ENCODE measurements at regions not wholly inside any gene's neighbourhood (a gene's known extent, or its start where the extent isn't known, plus 50 kb on each side); places are given as distances from the start of the nearest gene placed in this dataset.
"Not testable (repeated sequence)": the region's sequence is repeated elsewhere in the genome, so short reads cannot be mapped to it uniquely, and the experiment has no call there.

DNA sequence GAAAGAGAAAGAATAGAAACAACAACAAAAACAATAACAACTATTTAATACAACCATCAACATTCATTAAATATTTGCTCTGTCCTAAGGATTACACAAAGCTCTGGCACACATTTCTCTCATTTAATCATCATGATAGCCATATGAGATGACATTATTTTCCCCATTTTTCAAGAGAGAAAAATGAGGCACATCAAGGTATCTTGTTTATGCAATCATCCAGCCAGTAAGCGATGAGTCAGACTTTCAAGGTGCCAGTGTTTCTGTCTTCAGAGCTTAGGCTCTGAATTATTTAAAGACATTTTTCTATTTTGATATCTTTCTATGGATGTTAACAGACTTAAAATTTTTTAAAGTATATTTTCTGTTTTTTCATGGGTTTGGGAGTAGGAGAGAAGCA is 541.8 kb upstream of the SMIM31 start:
- Mint-ChIP-seq H3K9me3 (no peaks in the 10 kb centered on the region), H3K27me3 (no peaks in the 10 kb centered on the region), H3K36me3 (no peaks in the 10 kb centered on the region), H3K4me3 (no peak overlapping the region), H3K4me1 (no peaks in the 10 kb centered on the region), H3K27ac (no peak overlapping the region)

DNA sequence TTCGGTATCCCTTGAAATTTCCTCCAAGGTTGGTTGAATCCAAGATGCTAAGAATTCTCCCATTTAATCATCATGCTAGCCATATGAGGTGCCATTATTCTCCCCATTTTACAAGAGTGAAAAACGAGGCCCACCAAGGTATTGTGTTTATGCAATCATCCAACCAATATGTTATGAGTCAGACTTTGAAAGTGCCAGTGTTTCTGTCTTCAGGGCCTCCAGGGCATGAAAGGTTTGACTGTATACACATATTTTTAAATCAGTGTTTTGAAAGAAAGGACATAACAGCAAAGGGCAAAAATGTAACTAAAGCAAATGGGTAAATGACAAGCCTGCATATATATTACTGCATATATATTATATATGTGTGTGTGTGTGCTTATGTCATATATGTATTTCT is 541.2 kb upstream of the SMIM31 start:
- Mint-ChIP-seq H3K27me3 (no peaks in the 10 kb centered on the region), H3K9me3 (no peaks in the 10 kb centered on the region), H3K27ac (no peak overlapping the region), H3K4me3 (no peak overlapping the region), H3K4me1 (no peaks in the 10 kb centered on the region), H3K36me3 (no peaks in the 10 kb centered on the region)

DNA sequence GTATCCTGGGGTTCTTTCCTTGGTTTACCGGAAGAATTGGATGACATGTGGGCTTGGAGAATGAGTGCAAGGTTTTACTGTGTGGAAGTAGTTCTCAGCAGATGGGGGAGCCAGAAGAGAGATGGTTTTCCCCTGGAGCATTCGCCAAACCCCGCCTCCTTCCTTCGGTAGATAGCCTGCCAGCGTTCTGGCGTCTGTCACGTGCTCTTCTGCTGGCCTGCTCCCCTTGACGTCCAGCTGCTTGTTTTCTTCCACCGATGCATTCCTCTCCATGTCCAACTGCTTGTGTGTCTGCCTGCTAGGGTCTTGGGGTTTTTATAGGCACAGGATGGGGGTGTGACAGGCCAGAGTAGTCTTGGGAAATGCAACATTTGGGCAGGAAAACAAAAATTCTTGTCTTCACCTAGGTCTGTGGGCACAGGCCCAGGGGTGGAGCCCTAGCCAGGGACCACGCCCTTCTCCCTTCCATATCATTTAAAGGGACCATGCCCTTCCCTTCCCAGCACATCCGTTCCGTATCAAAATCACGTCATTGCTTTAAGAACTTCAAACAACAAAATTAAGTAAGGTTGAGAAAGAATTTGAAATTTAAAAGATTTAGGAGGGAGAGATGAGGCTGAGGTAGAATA is 538.7 kb upstream of the SMIM31 start:
- no peak overlapping the region for H3K27ac Mint-ChIP-seq
- H3K4me1 Mint-ChIP-seq = no peaks in the 10 kb centered on the region
- no peak overlapping the region for H3K4me3 Mint-ChIP-seq
- H3K27me3 Mint-ChIP-seq = no peaks in the 10 kb centered on the region
- H3K36me3 Mint-ChIP-seq = no peaks in the 10 kb centered on the region
- H3K9me3 Mint-ChIP-seq = no peaks in the 10 kb centered on the region

DNA sequence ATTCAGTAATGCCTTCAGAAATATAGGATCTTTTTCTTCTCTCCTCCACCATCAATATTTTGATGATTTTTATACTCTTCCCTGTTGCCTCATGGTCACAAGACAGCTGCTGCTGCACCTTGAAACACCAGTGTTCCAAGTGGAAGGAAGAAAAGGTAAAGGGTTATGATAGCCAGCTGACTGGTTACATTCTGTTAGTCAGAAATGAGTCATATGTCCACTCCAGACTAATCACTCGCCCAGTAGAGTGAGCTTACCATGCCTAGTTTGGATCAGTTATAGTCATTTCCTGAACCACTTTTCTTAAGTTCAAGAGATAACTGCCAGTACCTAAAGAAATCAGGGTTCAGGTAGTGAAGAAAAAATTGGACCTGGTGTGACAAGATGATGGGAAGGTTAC is 532.3 kb upstream of the SMIM31 start:
- Mint-ChIP-seq H3K9me3 (peaks cover 3% of the 10 kb centered on the region), H3K27ac (no peak overlapping the region), H3K36me3 (no peaks in the 10 kb centered on the region), H3K27me3 (no peaks in the 10 kb centered on the region), H3K4me3 (no peak overlapping the region), H3K4me1 (no peaks in the 10 kb centered on the region)

DNA sequence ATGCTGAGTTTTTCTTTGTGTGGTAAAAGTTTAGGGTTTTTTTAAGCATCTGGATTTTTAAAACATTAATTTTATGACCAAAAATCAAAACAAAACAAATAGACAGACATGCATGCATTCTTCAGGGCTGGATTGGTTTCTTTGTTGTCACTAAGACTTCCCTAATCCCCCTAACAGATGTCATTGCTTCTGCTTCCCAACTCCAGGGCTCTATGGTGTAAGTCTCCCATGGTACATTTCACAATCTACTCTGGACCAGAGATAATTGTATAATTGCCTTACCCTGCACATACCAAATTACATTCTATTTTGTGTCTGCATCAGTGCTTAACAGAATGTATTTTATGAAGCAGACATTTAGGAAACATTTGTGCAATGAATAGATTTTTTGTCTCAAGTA is 529.1 kb upstream of the SMIM31 start:
- no peak overlapping the region for H3K4me3 Mint-ChIP-seq
- H3K27ac Mint-ChIP-seq = no peak overlapping the region
- H3K9me3 Mint-ChIP-seq = peaks cover 3% of the 10 kb centered on the region
- H3K4me1 Mint-ChIP-seq = no peaks in the 10 kb centered on the region
- H3K27me3 Mint-ChIP-seq = no peaks in the 10 kb centered on the region
- H3K36me3 Mint-ChIP-seq = no peaks in the 10 kb centered on the region

DNA sequence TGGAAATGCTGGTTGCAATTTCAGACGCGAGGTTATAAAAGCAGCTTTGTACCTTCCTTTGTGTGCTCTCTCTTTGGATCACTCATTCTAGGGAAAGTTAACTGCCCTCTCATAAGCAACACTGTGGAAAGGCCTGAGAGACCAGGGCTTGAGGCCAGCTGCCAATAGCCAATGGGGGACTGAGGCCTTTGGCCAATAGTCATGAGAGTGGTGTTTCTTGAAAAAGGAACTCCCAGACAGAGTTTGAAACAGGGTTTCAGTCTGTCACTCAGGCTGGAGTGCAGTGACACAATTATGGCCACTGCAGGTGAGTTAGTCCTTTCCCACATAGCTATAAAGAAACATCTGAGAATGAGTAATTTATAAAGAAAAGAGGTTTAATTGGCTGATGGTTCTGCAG is 524.7 kb upstream of the SMIM31 start:
- no peaks in the 10 kb centered on the region for H3K36me3 Mint-ChIP-seq
- H3K9me3 Mint-ChIP-seq = no peaks in the 10 kb centered on the region
- H3K27me3 Mint-ChIP-seq = no peaks in the 10 kb centered on the region
- no peak overlapping the region for H3K4me3 Mint-ChIP-seq
- H3K4me1 Mint-ChIP-seq = no peaks in the 10 kb centered on the region
- H3K27ac Mint-ChIP-seq = no peak overlapping the region

DNA sequence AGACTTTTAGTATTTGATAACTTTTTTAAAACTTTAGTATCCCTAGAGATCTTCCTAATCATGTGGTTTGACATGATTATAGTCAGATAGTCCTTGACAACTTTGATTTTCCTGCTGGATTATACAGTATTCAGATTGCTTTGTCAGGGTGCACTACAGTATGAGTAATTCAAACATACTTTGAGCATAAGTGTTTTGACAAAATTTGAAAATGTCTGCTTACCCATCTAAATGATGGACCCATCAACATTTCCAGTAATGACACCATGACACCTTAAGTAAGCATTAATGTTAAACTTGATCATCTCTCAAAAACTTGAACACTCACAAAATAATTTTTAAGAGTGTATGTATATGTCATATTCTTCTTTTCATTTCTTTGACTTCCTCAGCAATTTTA is 514.5 kb upstream of the SMIM31 start:
- H3K4me3 Mint-ChIP-seq = no peak overlapping the region
- H3K9me3 Mint-ChIP-seq = no peaks in the 10 kb centered on the region
- H3K36me3 Mint-ChIP-seq = no peaks in the 10 kb centered on the region
- H3K4me1 Mint-ChIP-seq = no peaks in the 10 kb centered on the region
- H3K27ac Mint-ChIP-seq = no peak overlapping the region
- H3K27me3 Mint-ChIP-seq = no peaks in the 10 kb centered on the region

DNA sequence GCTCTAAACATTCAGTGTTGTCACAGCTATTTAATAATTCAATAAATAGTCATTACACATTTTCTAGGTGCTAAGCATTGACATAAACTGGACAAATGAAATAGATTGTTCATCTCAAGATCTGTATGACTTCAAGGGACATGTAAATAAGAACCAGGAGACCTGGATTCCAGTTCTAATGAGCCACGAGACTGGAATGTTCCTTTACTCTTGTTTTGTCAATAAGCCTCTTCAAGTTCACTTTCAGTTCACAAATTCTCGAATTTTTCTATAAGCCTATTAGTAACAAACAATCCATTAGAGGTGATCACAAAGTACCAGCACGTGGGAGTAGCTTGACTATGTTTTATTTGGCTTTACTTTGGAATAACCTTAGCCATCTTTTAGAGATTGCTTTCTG is 514.0 kb upstream of the SMIM31 start:
- Mint-ChIP-seq H3K36me3 (no peaks in the 10 kb centered on the region), H3K9me3 (no peaks in the 10 kb centered on the region), H3K27me3 (no peaks in the 10 kb centered on the region), H3K4me1 (no peaks in the 10 kb centered on the region), H3K27ac (no peak overlapping the region), H3K4me3 (no peak overlapping the region)

DNA sequence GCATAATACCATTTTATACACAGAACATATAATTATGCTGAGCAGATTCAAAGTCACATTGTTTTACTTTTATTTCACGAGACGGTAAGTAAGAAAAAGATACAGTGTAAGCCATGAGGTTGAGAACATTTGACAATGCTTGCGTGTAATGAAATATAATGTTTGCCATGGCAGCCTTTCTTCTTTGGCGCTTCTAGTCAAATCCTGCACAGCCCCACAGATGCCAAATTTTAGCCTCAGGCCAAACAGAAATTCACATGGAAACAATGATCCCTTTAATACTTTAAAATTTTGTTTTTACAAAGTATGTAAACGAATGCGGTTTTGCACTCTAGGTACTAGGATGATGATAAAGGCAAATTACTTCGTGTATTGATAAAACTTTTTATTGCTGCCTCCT is 502.7 kb upstream of the SMIM31 start:
- no peak overlapping the region for H3K4me3 Mint-ChIP-seq
- H3K36me3 Mint-ChIP-seq = no peaks in the 10 kb centered on the region
- no peaks in the 10 kb centered on the region for H3K27me3 Mint-ChIP-seq
- H3K4me1 Mint-ChIP-seq = no peaks in the 10 kb centered on the region
- no peak overlapping the region for H3K27ac Mint-ChIP-seq
- H3K9me3 Mint-ChIP-seq = no peaks in the 10 kb centered on the region

DNA sequence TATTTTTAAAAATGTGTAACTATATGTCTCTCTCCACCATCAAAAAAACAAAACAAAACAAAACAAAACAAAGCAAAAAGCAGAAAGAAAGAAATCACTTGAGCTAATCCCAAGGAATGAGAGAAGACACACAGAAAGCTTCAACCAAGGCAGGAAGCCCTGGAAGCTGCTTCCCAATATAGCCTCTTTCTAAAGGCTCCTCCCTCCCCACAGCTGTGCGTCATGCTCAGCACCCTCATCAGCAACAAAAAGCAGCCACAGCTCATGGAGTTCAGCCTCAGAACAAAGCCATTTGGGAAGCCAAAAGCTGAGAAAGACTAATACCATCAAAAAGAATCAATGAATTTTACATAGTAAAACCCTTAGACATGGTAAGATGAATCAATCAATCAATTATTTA is 501.6 kb upstream of the SMIM31 start:
- Mint-ChIP-seq H3K27me3 (no peaks in the 10 kb centered on the region), H3K4me3 (no peak overlapping the region), H3K4me1 (no peaks in the 10 kb centered on the region), H3K36me3 (no peaks in the 10 kb centered on the region), H3K9me3 (no peaks in the 10 kb centered on the region), H3K27ac (no peak overlapping the region)

DNA sequence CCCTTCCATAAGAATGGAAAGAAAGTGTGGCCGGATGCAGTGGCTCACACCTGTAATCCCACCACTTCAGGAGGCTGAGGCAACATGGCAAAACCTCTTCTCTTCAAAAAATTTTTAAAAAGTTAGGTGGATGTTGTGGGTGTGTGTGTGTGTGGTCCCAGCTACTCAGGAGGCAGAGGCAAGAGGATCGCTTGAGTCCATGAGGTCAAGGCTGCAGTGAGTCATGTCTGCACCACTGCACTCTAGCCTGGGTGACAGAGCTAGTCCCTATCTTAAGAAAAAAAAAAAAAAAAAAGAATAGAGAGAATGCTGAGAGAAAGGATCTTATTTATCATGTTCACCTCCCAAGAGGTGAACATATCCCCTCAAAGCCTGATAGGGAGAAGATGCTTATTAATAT is 492.1 kb upstream of the SMIM31 start:
- Mint-ChIP-seq H3K27ac (no peak overlapping the region), H3K36me3 (no peaks in the 10 kb centered on the region), H3K4me1 (no peaks in the 10 kb centered on the region), H3K27me3 (no peaks in the 10 kb centered on the region), H3K9me3 (no peaks in the 10 kb centered on the region), H3K4me3 (no peak overlapping the region)

DNA sequence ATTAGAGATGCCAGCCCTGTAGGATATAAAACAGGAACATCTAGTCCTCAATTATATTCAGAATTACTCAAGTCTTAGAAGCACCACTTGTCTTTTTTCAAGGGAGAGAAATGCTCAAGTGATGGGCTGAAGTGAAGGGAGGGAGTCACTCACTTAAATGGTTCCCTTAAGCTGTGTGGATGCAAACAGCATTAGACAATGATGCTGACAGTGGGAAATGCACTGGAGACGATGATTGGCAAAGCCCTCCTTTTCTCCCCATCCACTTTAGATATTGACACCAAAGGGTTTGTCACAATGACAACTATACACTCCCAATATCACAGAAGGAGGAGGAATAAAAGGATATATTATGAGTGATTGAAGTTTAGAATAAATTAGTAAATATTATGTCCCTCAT is 491.4 kb upstream of the SMIM31 start:
- not testable (repeated sequence) for H3K27me3 Mint-ChIP-seq, H3K27ac Mint-ChIP-seq, H3K4me1 Mint-ChIP-seq, H3K4me3 Mint-ChIP-seq, H3K36me3 Mint-ChIP-seq, H3K9me3 Mint-ChIP-seq

DNA sequence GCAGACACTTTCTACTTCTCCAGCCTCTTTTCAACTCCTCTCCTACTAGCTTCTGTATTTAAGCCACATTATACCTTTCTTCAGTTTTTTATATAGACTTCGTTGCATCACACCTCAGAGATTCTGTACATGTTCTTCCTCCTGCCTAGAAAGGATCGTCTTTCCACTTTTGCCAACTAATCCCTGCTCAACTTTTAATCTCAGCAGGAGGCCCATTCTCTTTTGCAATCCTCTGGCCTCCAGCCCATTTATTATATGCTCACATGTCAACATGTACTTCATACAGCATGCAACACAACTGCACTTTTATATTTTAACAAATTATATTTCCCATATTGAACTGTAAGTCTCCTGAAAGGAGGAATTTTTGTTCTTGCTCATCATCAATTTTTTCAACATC is 476.5 kb upstream of the SMIM31 start:
- not testable (repeated sequence) for H3K4me3 Mint-ChIP-seq, H3K27me3 Mint-ChIP-seq, H3K4me1 Mint-ChIP-seq, H3K36me3 Mint-ChIP-seq, H3K9me3 Mint-ChIP-seq, H3K27ac Mint-ChIP-seq

DNA sequence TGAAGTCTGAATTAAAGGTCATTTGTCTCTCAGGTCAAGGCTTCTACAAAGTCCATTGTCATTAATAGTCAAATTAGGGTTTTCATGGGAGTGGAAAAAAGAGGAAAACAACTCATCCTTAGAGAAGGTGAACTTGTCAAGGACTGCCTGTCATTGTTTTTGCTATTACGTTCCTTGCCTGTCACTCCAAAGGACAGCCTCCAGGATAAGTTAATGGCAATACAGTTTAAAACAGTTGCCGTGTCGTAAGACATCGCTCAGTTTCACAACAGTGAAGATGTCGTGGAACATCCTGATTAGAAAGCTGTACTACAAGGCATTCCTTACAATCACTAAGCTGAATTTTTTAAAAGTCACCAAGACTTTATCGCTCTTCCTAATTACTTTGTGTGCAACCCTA is 466.8 kb upstream of the SMIM31 start:
- H3K36me3 Mint-ChIP-seq = no peaks in the 10 kb centered on the region
- no peaks in the 10 kb centered on the region for H3K9me3 Mint-ChIP-seq
- no peak overlapping the region for H3K4me3 Mint-ChIP-seq
- no peaks in the 10 kb centered on the region for H3K27me3 Mint-ChIP-seq
- no peaks in the 10 kb centered on the region for H3K4me1 Mint-ChIP-seq
- no peak overlapping the region for H3K27ac Mint-ChIP-seq

DNA sequence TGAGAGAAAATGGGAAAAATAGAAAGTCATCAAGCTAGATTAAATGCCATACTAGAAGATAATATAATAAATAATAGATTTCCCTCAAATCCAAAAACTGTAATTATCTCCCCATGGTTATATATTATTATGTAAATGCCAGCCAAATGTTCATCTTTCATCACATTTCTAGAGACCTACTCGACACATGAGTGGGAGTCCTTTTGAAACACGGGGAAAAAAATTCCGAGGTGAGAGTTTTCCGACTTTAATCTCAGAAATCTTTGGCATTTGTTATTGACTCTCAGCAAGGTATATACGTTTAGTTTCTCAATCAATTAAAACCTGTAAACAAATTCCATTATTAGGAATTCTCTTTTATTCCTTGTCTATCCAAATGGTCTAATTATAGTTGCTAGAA is 465.4 kb upstream of the SMIM31 start:
- Mint-ChIP-seq H3K27me3 (no peaks in the 10 kb centered on the region), H3K4me1 (no peaks in the 10 kb centered on the region), H3K9me3 (no peaks in the 10 kb centered on the region), H3K36me3 (no peaks in the 10 kb centered on the region), H3K27ac (no peak overlapping the region), H3K4me3 (no peak overlapping the region)

DNA sequence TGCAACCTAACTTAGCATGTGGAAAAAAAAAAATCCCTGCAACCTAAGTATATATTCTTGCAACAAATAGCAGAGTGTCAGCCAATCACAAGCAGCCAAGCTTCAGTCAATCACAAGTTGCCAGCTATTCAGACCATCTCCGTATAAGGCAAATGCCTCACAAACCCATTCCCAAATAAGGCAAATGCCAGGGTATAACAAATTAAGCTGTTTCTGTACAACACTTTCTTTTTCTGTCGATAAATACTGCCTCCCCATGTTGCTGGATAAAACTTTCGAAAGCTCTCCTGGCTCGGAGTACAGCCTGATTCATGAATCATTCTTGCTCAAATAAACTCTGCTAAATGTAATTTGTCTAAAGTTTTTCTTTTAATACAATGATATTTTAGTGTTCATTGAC is 460.7 kb upstream of the SMIM31 start:
- Mint-ChIP-seq H3K4me3 (no peak overlapping the region), H3K4me1 (no peaks in the 10 kb centered on the region), H3K27me3 (no peaks in the 10 kb centered on the region), H3K36me3 (no peaks in the 10 kb centered on the region), H3K27ac (no peak overlapping the region), H3K9me3 (no peaks in the 10 kb centered on the region)

DNA sequence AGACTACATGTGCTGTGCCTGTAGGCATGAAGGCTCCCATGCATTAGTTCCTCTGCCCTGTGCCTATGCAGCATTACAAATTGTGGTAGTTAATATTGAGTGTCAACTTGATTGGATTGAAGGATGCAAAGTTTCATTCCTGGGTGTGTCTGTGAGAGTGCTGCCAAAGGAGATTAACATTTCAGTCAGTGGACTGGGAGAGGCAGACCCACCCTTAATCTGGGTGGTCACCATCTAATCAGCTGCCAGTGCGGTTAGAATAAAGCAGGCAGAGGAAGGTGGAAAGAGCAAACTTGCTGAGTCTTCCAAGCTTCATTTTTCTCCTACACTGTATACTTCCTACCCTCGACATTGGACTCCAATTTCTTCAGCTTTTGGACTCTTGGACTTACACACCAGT is 460.2 kb upstream of the SMIM31 start:
- Mint-ChIP-seq H3K4me1 (no peaks in the 10 kb centered on the region), H3K36me3 (no peaks in the 10 kb centered on the region), H3K9me3 (no peaks in the 10 kb centered on the region), H3K27me3 (no peaks in the 10 kb centered on the region), H3K27ac (no peak overlapping the region), H3K4me3 (no peak overlapping the region)

All from activated naive CD4-positive, alpha-beta T cell treated with anti-CD3 and anti-CD28 coated beads, Interleukin-2, amount 50 U/mL, for 24 hours (primary cell).